VCaP (cell line): ENCODE measurements at regions not wholly inside any gene's neighbourhood (a gene's known extent, or its start where the extent isn't known, plus 50 kb on each side); places are given as distances from the start of the nearest gene placed in this dataset.

Experiments used
- H3K27ac ChIP-seq: fragments of 450-650 bp; 2 replicates; pipeline ENCODE4 v1.5.1; 2017
- CTCF ChIP-seq: fragments of 450-650 bp; conservative IDR thresholded peaks from 2 replicates; pipeline ENCODE4 v1.5.1; 2017; ENCODE audit warnings: mild to moderate bottlenecking, moderate library complexity

GRCh38 chr3:153649286-153649839 lies 471.8 kb upstream of the ARHGEF26 start:
- TF ChIP-seq CTCF: no peak
- no peak overlapping the region for H3K27ac ChIP-seq

- H3K27ac ChIP-seq: no peak overlapping the region
- TF ChIP-seq CTCF: no peak
Measured at GRCh38 chr3:153652076-153652475, 469.1 kb upstream of the ARHGEF26 start.

- no peak for TF ChIP-seq CTCF
Measured at GRCh38 chr3:153657046-153657445, 464.1 kb upstream of the ARHGEF26 start.

GRCh38 chr3:153657461-153657860 lies 463.7 kb upstream of the ARHGEF26 start:
- H3K27ac ChIP-seq: no peak overlapping the region
- no peak for TF ChIP-seq CTCF

More at GRCh38 chr3:153657046-153657445, 464.1 kb upstream of the ARHGEF26 start:
- no peak overlapping the region for H3K27ac ChIP-seq

- no peak overlapping the region for H3K27ac ChIP-seq
- no peak for TF ChIP-seq CTCF
Measured at GRCh38 chr3:153658136-153658535, 463.1 kb upstream of the ARHGEF26 start.

- peak overlapping the region; percentile 98 for H3K27ac ChIP-seq
- TF ChIP-seq CTCF: no peak
Measured at GRCh38 chr3:153666991-153667740, 454.0 kb upstream of the ARHGEF26 start.

GRCh38 chr3:153669527-153669926 lies 451.7 kb upstream of the ARHGEF26 start:
- TF ChIP-seq CTCF: no peak

More at GRCh38 chr3:153669527-153669926, 451.7 kb upstream of the ARHGEF26 start:
- peak overlapping the region; percentile 98 for H3K27ac ChIP-seq
